HG03066 (cell line): ENCODE measurements at regions not wholly inside any gene's neighbourhood (a gene's known extent, or its start where the extent isn't known, plus 50 kb on each side); places are given as distances from the start of the nearest gene placed in this dataset.
"Not testable (repeated sequence)": the region's sequence is repeated elsewhere in the genome, so short reads cannot be mapped to it uniquely, and the experiment has no call there.

Experiments used
- ATAC-seq: cut with Tn5 transposase; IDR thresholded peaks from one replicate; pipeline ENCODE4 v1.9.1; 2021; ENCODE audit warnings: low read depth; ENCODE audit not compliant: unreplicated experiment

DNA sequence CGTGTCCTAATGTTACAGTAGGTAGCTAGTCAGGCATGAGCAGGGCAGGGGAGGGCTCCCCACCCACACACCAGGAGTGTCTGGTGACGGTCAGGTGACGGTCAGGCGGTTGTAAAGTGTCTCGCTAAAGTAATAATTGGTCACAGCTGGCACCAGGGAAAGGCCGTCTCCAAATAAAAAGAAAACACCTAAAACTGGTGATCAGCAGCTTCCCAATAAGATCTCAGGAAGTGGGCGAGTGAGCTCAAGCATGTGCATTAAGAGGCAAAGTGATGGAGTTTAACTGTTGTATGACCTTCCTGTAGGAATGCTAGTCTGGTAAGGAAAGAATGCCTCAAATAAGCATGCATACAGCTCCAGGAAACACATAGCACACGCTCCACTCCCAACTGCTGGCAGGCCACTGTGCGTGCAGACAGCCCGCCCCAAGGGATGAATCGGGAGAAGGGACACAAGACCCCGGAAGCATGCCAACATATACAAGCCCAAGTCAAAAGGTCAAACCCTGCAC lies 177.1 kb downstream of the RNF144A start:
- ATAC-seq: no peak

DNA sequence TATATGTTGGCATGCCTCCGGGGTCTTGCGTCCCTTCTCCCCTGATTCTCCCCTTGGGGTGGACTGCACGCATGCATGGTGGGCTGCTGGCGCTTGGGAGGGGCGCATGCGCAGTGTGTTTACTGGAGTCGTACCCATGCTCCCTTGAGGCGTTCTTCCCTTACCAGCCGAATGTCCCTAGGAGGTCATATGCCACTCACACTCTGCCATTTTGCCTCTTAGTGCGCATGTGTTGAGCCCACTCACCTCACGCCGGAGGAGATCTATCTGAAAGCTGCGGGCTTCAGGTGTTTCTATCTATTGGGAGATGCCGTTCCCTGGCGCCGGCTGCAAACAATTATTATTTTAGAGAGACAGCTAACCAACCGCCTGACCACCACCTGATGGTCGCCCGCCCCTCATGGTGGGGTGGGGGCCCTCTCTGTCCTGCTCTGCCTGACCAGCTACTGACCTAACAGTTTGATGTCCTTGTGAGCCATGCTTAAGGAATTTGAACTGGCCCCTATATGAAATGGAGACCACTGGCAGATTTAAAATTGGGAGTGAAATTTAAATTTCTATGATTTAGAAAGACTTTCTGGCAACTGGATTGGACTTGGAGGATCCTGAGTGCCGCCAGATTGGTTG lies 179.6 kb downstream of the RNF144A start:
- no peak for ATAC-seq

- ATAC-seq: peak; percentile 94
These were observed 180.2 kb downstream of the RNF144A start for GRCh38 chr2:7097353-7097895.

GRCh38 chr2:7098816-7099215 lies 181.6 kb downstream of the RNF144A start:
- ATAC-seq: no peak

GRCh38 chr2:7099687-7100086 lies 182.5 kb downstream of the RNF144A start:
- ATAC-seq: not testable (repeated sequence)

DNA sequence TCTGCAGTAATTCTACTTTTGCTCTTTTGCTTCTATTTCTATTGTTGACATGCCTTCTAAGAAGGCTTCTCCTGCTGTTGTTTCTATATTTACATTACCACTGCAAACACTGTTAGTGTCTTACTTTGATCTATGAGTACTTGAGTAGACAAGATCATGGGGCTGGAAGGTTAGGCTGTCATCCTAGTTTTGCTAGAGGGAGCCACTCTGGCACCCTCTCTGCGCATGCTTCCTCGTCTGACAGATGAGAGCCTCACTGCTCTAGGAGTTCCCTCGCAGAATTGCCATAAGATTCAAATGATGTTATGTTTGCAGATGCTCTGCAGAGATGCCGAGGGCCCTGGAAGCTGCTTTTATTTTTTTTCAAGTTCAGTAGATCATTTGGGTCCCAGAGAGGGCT lies 185.6 kb downstream of the RNF144A start:
- no peak for ATAC-seq

GRCh38 chr2:7108792-7109532 lies 191.8 kb downstream of the RNF144A start:
- ATAC-seq: no peak

DNA sequence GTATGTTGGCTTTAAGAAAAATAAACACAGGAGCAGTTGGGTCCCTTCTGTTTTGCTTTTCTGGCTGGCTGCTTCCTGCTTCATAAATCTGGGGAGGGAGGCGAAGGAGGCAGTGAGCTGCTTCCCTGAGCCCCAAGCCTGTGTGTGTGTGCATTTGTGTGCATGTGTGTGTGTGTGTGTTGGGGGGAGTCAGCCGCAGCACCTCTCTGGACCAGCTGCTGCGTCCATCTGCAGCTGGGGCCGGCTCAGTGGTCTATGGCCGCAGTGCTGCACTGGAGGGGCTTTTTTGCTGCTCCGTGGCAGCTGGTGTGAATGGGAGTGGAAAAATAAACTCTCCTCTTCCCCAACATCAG lies 192.3 kb downstream of the RNF144A start:
- ATAC-seq: no peak

- ATAC-seq: no peak
These were observed 194.4 kb downstream of the RNF144A start for GRCh38 chr2:7111626-7112025.

GRCh38 chr2:7115364-7115763 lies 198.2 kb downstream of the RNF144A start:
- ATAC-seq: no peak

DNA sequence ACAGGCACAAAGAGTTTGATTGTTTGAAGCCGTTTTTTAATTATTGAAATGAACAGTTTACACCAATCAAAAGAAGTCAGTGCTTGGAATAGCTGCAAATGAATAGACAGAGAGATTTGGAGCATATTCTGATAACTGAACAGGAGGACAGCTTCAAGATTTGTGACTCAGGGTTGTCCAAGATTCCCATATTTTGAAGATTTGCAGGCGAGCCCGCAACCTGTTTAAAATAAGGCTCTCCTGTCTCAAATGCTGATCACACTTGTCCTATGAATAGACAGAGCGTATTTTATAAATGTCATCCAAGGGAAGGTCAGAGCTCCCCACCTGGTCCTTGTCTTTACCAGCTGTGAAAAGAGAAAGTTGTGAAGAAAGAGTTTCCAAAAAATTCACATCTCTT lies 198.7 kb downstream of the RNF144A start:
- no peak for ATAC-seq

DNA sequence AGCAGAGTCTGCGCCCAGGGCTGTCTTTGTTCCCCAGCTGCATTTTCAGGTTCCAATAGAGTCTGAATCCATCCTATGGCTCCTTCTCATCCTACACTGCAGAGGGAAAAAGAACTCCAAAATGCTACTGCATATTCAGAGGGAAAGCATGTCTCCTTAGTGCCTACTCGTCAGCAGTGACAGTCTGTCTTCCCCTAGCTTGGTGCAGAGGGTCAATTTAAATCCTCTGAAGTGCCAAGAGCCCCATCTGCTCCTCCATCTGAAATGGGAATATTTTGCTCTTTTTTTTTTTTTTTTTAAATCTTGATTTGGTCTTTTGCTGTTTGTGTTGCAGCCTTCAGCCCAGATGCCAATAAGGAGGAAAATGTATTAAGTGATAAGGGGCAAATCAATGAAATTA lies 199.3 kb downstream of the RNF144A start:
- no peak for ATAC-seq

GRCh38 chr2:7117076-7117475 lies 199.9 kb downstream of the RNF144A start:
- ATAC-seq: no peak

DNA sequence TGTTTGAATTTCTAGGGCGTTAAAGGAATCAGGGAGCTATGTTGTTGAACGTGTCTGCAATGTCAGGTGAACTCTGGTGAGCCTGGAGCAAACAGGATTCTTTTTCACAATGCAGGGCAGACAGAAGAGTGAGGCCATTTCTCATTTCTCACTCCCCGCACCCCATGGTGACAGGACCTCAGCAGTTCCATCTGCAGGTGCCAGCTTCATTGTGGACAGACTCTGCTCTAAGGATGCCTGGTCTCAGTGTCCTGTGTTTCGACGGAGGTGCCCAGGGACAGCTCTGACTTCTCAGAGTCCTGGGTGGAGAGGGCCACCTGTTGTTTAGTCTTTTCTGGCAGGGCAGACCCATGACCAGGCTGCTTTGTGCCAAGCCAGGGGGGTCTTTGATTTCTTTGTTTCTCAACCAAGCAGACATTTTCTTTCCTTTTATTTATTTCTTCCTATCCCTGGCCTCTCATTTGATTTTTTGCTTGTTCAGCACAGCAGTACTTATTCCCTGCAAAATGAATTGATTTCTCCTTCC lies 201.5 kb downstream of the RNF144A start:
- no peak for ATAC-seq

DNA sequence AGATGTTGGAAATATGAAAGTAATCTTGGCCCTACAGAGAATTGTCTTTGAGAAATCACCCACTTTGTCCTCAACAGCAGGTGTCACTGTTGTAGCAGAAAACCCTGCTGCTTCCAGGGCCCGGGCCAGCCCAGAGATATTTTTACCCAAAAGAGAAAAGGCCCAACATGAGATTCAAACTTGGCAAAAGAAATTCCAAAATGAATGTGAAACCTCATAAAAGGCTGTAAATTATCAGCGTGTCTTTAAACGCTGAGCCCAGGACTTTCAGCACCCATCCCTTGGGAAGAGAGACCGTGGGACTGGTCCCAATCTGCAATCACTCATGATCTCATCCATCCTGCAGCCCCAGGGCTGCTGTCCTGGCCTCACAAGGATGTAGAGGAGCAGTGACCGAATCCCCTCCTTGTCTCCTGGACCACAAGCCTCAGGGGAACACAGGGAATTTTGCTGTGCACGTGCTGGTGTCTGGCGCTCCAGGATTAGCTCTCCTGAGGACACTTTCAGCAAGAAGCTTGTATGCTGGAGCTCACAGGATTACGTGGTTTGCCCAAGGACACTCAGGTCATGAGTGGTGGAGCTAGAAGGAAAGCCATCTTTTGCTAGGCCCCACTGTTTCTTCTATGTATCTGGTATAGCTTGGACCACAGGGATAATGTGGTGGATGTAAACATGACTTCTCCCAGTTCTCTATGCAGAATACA lies 202.1 kb downstream of the RNF144A start:
- ATAC-seq: no peak

GRCh38 chr2:7121851-7122250 lies 204.6 kb downstream of the RNF144A start:
- ATAC-seq: no peak

GRCh38 chr2:7127156-7127555 lies 209.9 kb downstream of the RNF144A start:
- no peak for ATAC-seq

DNA sequence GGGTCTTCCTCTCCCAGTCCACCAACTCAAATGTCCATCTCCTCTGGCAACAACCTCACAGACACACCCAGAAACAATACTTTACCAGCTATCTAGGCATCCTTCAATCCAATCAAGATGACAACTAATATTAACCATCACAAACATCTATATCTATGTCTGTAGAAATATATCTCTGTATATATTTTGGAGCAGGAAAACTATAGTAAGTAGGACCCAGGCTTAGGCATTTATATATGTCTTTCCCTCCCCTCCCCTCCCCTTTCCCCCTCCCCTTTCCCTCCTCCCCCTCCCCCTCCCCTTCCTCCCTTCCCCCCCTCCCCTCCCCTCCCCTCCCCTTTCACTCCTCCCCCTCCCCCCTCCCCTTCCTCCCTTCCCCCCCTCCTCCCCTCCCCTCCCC lies 210.5 kb downstream of the RNF144A start:
- no peak for ATAC-seq

- no peak for ATAC-seq
These were observed 214.0 kb downstream of the RNF144A start for GRCh38 chr2:7131261-7131660.

DNA sequence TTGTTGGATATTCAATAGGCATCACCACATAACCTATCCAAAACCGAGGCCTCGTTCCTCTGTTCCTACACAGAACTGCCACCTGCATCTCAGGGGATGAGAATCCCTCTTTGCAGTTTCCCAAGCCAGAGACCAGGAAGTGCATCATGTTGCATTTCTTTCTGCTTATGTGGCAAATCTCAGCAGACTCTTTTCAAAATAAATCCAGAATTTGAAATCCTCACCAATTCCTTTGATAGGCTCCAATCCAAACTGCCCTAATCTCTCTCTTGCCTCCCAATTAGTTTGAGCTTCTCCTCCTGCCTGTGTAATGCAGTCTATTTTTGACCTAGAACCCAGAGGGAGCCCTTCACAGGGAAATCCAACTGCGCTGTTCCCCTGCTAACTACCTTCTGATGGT lies 215.5 kb downstream of the RNF144A start:
- ATAC-seq: no peak

DNA sequence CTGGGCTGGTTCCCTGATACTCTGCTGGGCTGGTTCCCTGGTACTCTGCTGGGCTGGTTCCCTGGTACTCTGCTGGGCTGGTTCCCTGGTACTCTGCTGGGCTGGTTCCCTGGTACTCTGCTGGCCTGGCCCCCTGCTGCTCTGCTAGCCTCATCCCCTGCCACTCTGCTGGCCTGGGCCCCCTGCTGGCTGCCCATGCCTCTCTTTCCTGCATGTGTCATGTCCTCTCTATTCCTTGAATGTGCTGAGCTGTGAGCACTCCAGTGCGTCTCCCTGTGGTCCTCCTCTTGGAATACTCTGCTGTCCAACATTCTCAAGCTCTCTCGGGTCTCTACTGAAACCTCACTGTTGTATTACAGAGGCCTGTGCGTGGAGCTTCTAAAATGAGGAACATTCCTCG lies 216.3 kb downstream of the RNF144A start:
- no peak for ATAC-seq
